ENCODE measurements at regions not wholly inside any gene's neighbourhood (a gene's known extent, or its start where the extent isn't known, plus 50 kb on each side); places are given as distances from the start of the nearest gene placed in this dataset.

GRCh38 chr12:63042646-63043045 lies 107.7 kb upstream of the PPM1H start:
- TF ChIP-seq EP300 (IDR thresholded peaks at IDR 0.05): no peak
- no peak for TF ChIP-seq POLR2AphosphoS5 (IDR thresholded peaks at IDR 0.05)
- no peak for TF ChIP-seq CTCF (IDR thresholded peaks at IDR 0.05)
- TF ChIP-seq POLR2A (IDR thresholded peaks at IDR 0.05): no peak
- WGBS, 2 donors: 72 to 84% methylated on average over 1 of the region's 1 CpG
- DNase-seq: no peak
- intact Hi-C loops (cut with DNase I): no loop called here
- no peak overlapping the region for H3K4me3 ChIP-seq
- H3K4me1 ChIP-seq: no peaks in the 10 kb centered on the region
- H3K36me3 ChIP-seq: no peaks in the 10 kb centered on the region
- no peaks in the 10 kb centered on the region for H3K27me3 ChIP-seq
- H3K27ac ChIP-seq: no peak overlapping the region
- no peaks in the 10 kb centered on the region for H3K9me3 ChIP-seq

- 35 to 62% methylated on average over 1 of the region's 1 CpG for WGBS, 2 donors
- Histone ChIP-seq H3K9me3 (no peaks in the 10 kb centered on the region), H3K27ac (no peak overlapping the region), H3K4me1 (no peaks in the 10 kb centered on the region), H3K27me3 (no peaks in the 10 kb centered on the region), H3K4me3 (no peak overlapping the region), H3K36me3 (no peaks in the 10 kb centered on the region)
- TF ChIP-seq POLR2A (IDR thresholded peaks at IDR 0.05): no peak
- no peak for TF ChIP-seq EP300 (IDR thresholded peaks at IDR 0.05)
- no peak for TF ChIP-seq POLR2AphosphoS5 (IDR thresholded peaks at IDR 0.05)
- no peak for TF ChIP-seq CTCF (IDR thresholded peaks at IDR 0.05)
- intact Hi-C loops (cut with DNase I): no loop called here
- DNase-seq: no peak
Measured at GRCh38 chr12:63041601-63042000, 106.7 kb upstream of the PPM1H start.

GRCh38 chr12:63040526-63041220 lies 105.7 kb upstream of the PPM1H start:
- no peak for TF ChIP-seq POLR2AphosphoS5 (IDR thresholded peaks at IDR 0.05)
- no peak for TF ChIP-seq CTCF (IDR thresholded peaks at IDR 0.05)
- no peak for TF ChIP-seq EP300 (IDR thresholded peaks at IDR 0.05)
- no peak for TF ChIP-seq POLR2A (IDR thresholded peaks at IDR 0.05)
- H3K9me3 ChIP-seq: no peaks in the 10 kb centered on the region

GRCh38 chr12:63038713-63039100 lies 103.8 kb upstream of the PPM1H start:
- 93 to 94% methylated on average over 3 of the region's 3 CpGs for WGBS, 2 donors
- DNase-seq: no peak
- Histone ChIP-seq H3K9me3 (no peaks in the 10 kb centered on the region), H3K27me3 (no peaks in the 10 kb centered on the region), H3K4me3 (no peak overlapping the region), H3K27ac (no peak overlapping the region), H3K36me3 (no peaks in the 10 kb centered on the region), H3K4me1 (no peaks in the 10 kb centered on the region)
- TF ChIP-seq CTCF (IDR thresholded peaks at IDR 0.05) (no peak), POLR2A (IDR thresholded peaks at IDR 0.05) (no peak), POLR2AphosphoS5 (IDR thresholded peaks at IDR 0.05) (no peak), EP300 (IDR thresholded peaks at IDR 0.05) (no peak)
- intact Hi-C loops (cut with DNase I): no loop called here

More at GRCh38 chr12:63040526-63041220, 105.7 kb upstream of the PPM1H start:
- H3K4me3 ChIP-seq: no peak overlapping the region
- 76 to 88% methylated on average over 5 of the region's 5 CpGs for WGBS, 2 donors
- no peaks in the 10 kb centered on the region for H3K4me1 ChIP-seq
- H3K27me3 ChIP-seq: no peaks in the 10 kb centered on the region
- intact Hi-C loops (cut with DNase I): no loop called here
- no peaks in the 10 kb centered on the region for H3K36me3 ChIP-seq
- no peak overlapping the region for H3K27ac ChIP-seq
- DNase-seq: no peak
